Fibroblast of gingiva (primary cell): ENCODE measurements at regions not wholly inside any gene's neighbourhood (a gene's known extent, or its start where the extent isn't known, plus 50 kb on each side); places are given as distances from the start of the nearest gene placed in this dataset.
"Not testable (repeated sequence)": the region's sequence is repeated elsewhere in the genome, so short reads cannot be mapped to it uniquely, and the experiment has no call there.

ENCODE experiments used
- DNase-seq: peaks from one replicate; pipeline ENCODE4 v3.0.0-alpha.2; 2011; ENCODE audit warnings: low read depth

DNA sequence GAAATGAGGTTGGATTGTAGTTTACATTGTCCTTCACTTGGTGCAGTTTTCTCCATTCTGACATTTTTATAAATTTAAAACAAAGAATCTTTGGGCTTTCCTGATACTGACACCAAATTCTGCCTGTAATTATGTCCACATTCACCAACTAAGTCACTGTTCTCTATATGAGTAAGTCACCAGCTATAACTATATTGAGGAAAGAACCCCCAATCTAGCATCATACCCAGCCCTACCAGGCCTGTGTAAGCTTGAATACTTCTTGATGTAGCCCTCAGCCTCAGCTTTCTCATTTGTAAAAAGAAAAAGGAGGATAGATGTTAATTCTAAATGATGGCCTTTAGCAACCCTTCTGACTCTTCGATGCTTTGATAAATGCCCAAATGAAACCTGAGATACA is 112.7 kb upstream of the FST start:
- DNase-seq, result no peak

DNA sequence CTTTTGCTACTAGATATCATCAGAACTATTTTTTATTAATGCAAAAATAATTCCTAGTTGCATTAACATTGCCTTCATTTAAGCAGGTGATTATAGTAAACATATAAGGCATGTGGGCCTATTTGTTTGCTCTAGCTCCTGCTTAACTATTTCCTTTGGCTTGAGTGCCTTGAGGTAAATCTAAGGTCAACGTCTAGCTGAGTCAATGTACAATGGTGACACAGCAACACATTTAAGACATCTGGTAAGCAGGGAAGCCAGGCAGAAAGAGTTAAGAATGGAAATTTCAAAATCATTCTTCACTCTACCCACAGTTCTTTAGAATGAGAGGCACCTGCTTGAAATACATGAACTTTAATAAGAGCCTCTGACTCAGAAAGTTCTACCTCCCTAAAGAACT is 111.9 kb upstream of the FST start:
- DNase-seq, result no peak

DNA sequence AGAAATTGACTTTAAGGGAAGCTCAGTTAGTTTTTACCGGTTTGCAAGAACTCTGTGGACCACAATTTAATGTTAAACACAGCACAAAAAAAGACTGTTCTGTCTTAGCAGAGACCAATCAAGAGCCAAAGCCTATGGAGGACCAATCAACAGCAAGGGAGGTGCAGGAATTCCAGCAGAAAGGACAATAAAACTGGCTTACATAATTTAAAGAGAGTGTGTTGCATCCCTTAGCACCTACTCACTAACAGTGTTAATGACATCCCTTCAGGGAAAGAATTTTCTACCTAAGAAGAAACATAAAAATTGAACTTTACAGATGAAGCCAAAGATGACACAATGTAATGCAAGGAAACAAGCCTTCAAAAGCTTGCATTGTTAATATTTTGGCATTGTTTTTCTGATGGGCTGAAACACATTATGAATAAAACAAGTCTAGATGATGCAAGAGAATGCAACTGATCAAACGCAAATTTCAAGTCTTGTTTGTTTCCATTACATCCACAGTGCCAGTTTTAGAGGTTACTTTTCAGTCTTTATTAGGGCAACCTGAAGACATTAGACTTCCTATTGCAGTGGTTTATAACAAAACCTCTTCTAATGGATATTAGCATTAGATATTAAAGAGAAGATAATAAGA is 111.3 kb upstream of the FST start:
- peak; percentile 59 for DNase-seq

DNA sequence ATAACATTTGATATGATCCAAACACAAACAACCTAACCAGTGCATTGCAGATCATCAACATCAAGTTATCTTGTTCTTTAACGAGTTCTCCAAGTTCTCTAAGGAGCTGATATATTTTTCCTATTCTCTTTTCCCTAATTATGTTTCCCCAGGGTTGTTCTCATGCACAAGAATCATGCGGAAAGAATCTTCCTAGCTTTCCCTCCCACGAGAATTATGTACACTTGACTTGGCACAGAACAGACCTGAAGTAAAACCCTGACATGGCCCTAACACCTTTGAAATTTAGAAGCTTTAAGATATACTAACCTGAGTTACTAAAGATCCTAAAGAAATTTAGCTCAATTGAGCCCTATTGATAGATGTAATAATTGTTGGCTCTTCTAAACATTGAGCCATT is 110.7 kb upstream of the FST start:
- no peak for DNase-seq

DNA sequence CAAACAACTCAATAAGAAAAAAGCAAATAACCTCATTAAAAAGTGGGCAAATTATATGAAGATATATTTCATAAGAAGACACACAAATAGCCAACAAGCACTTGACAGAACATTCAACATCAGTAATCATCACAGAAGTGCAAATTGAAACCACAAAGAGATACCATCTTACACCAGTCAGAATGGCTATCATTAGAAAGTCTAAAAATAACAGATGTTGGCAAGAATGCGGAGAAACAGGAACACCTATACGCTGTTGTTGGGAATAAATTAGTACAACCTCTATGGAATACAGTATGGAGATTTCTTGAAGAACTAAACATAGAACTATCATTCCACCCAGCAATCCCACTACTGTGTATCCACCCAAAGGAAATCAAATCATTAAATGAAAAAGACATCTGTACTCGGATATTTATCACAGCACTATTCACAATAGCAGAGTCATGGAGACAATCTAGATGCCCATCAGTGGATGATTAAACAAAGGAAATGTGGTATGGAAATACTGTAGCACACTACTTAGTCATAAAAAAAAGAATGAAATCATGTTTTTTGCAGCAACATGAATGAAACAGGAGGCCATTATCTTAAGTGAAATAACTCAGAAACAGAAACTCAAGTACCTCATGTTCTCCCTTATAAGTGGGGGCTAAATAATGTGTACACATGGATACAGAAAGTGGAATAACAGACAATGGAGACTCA is 106.8 kb upstream of the FST start:
- DNase-seq, result no peak

- DNase-seq, result peak; percentile 54
Observed at GRCh38 chr5:53376853-53377252, 103.6 kb upstream of the FST start.

DNA sequence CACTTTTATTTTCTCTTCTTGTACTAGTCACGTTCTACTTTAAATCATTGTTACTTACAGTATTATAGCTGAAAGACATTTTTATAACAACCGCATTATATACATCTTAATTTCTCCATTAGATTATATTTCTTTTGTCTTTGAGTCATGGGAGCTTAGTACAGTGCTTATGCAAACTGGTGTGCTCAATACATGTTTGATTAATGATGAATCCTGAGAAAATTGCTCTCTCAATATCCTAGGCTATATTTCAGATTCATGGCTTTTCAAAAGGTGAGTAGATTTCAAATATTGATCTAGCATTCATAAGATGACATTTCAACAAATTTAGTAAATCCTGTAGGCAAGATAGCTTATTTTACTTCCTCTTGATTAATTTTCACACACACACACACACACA is 102.2 kb upstream of the FST start:
- DNase-seq, result no peak

DNA sequence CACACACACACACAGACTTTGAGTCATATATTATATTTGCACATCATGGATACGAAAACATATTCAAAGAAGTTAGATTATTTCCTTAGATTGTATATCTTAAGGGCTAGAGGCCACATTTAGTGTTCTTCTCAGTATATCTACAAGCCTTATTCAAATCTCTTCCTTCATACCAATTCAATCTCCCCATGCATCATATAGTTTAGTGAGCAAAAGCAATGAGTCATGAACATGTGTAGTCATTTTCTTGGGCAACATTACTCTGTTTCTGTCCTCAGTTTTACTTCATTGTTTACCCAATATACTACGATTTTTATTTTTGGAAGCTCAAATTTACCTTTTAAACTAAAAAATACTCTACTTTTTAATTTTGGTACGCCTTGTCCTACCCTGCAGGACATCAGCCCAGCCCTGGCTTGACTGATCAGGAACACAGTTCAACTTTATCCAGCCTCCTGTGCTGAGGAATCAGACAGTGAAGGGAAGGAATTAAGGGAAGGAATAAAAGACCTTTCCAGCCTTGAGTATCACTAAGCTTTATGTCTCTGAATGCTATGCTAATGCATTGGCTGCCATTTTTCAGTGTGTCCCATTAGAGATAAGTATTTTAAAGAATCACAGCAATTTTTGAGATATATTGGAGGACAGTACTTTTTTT is 101.7 kb upstream of the FST start:
- peak; percentile 49 for DNase-seq

GRCh38 chr5:53386341-53386740 is 94.1 kb upstream of the FST start:
- no peak for DNase-seq

- DNase-seq, result no peak
Observed at GRCh38 chr5:53389093-53389492, 91.3 kb upstream of the FST start.

DNA sequence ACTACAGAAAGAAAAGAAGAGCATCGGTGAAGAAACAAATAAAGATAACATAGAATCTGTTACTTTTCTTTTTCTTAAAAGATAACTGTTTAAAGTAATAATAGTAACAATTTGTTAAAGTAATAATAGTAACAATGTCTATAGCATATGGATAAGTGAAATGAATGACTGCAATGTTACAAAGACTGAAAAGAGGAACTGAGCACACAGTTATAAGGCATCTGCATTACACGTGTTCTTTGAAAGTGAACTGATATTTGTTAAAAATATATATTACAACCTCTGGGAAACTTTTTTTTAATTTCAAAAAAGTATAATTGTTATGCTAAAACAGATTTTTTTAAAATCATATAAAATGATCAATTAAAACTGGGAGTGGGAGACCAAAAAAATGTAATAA is 88.4 kb upstream of the FST start:
- no peak for DNase-seq

GRCh38 chr5:53394808-53395207 is 85.6 kb upstream of the FST start:
- DNase-seq, result no peak

DNA sequence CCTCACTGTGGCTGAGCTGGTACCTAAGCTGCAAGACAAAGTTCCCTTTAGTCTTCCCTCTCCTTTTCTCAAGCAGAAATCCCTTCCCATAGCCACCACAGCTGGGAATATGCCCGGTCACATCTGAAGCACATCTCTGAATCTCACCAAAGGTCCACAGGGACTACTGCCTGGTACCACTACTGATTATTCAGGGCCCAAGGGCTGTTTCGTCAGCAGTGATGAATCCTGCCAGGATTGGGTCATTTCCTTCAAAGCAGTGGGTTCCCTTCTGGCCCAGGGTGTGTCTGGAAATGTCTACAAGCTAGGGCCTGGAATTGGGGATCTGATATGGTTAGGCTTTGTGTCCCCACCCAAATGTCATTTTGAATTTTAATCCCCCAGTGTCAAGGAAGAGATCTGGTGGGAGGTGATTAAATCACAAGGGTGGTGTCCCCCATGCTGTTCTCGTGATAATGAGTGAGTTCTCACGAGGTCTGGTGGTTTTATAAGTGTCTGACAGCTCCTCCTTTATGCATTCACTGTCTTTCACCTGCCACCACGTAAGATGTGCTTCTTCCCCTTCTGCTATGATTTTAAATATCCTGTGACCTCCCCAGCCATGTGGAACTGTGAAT is 83.2 kb upstream of the FST start:
- DNase-seq, result no peak

DNA sequence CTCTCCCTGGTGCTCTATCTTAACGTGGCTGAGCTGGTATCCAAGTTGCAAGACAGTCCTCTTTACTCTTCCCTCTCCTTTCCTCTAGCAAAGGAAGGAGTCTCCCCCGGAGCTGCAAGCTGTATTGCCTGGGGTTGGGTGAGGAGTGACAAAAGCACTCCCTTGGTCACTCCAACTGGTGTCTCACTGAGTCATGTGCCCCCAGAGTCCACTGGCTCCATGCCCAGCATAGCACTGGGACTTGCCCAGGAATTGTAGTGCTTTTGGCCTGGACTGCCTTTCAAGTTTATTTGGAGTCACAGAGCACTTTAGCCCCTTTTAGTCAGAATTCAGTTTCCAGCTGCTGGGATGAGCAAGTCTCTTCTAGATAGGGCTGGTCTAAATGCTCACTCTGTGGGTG is 82.6 kb upstream of the FST start:
- peak; percentile 69 for DNase-seq

DNA sequence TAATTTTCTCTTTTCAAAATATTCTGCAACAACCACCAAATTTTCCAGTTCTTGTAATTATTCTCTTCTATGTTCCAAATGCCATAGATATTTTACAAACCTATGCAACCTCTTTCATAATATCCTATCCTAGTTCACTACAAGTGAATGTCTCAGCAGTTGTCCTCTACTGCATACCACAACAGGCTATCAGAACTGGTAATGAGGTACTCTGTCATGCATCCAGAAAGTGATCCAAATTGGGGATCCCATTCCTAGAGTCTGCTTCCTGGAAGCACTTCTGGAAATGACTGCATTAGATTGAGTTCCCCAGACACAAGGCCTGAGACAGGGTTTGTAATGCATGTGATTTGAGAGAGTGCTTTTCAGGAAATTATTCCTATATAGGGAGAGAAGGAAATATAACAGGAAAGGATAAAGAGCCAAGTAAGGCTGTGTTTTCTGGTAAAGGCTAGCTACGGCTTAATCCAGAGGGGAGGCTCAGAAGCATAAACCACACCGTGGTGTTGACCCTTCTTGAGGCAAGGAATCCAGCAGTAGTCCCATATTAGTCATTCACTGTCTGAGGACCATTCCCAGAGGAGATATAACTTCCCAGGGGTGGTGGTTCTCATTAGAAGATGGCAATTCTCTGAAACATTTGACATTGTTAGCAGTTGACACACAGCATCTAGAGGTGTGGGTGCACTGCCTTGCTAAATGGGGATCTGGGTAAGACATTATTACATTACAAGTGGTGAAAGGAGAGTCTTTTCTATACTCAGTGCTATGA is 80.3 kb upstream of the FST start:
- no peak for DNase-seq

GRCh38 chr5:53403291-53403690 is 77.1 kb upstream of the FST start:
- DNase-seq, result no peak

DNA sequence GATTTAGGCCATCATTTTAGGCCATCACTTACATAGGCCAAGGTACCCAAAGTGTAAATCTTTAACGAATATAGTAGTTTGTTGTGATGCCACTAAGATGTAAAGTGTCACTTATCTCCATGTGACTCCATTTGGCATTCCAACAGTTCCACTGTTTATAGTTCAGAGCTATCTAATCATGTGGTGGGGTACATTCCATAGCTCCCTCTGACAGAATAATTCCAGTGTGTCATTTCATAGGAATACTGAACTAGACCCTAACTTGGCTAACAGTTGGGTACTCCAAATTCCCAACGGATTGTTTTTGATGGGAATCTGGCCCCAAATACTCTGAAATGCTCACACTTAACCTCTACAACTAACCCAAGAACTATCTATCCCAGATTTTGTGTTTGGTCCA is 76.7 kb upstream of the FST start:
- peak; percentile 16 for DNase-seq

GRCh38 chr5:53405396-53405795 is 75.0 kb upstream of the FST start:
- no peak for DNase-seq

DNA sequence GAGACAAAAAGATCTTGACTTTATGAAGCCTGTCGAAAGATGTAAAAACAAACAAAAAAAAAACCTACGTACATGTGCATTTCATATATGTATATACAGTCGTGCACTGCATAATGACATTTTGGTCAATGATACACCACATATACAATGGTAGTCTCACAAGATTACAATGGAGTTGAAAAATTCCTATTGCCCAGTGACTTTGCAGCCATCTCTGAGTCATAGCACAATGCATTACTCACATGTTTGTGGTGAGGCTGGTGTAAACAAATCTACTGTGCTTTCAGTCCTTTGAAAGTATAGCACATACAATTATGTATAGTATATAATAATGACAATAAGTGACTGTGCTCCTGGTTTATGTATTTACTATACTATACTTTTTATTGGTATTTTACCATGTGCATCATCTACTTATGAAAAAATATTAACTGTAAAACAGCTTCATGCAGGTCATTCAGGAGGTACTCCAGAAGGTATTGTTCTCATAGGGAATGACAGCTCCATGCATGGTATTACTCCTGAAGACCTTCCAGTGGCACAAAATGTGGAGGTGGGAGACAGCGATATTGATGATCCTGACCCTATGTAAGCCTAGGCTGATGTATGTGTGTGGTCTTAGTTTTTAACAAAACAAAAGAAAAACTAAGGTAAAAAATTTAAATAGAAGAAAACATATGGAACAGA is 73.7 kb upstream of the FST start:
- peak; percentile 75 for DNase-seq

DNA sequence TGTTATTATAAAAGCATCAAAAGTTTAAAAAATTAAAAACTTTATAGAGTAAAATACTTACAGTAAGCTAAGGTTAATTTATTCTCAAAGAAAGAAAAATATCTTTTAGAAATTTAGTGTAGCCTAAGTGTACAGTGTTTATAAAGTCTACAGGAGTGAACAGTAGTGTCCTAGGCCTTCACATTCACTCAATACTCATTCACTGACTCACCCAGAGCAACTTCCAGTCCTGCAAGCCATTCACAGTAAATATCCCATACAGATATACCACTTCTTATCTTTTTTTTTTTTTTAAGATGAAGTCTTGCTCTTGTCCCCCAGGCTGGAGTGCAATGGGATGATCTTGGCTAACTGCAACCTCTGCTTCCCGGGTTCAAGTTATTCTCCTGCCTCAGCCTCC is 73.1 kb upstream of the FST start:
- peak; percentile 31 for DNase-seq

DNA sequence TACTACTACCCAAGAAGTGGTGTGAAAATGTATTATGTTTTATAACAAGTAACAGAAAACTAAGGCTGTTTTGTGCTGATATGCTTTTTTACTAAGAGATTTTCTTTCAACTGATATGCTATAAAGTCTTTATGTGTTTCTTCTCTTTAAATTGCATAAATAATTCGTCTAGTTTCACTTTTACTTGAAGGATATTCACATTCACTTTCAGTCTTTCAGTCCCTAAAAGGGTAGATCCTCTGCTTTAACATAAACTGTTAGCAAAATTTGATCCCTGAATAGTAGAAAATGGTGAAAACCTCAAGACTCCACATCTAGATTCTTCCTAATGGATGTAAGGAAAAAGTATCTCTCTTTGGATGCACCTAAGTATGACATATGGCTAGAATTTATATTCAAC is 69.0 kb upstream of the FST start:
- no peak for DNase-seq

- not testable (repeated sequence) for DNase-seq
Observed at GRCh38 chr5:53412499-53412898, 67.9 kb upstream of the FST start.
